Neural progenitor cell (in vitro differentiated cells): ENCODE measurements at regions not wholly inside any gene's neighbourhood (a gene's known extent, or its start where the extent isn't known, plus 50 kb on each side); places are given as distances from the start of the nearest gene placed in this dataset.

ENCODE experiments used
- DNase-seq: peaks from one replicate; pipeline ENCODE4 v3.0.0-alpha.2; 2016; ENCODE audit warnings: low spot score
- H2AFZ ChIP-seq: fragments of 200-600 bp; sonication (generic); replicated peaks from 2 replicates; pipeline ENCODE4 v1.6.1; 2016; ENCODE audit warnings: antibody characterized with exemption
- H3F3A ChIP-seq: fragments of 200-600 bp; sonication (generic); 2 replicates; pipeline ENCODE4 v1.6.1; 2016; ENCODE audit warnings: antibody characterized with exemption, low read depth
- H3K27ac ChIP-seq: fragments of 200-600 bp; sonication (generic); 2 replicates; pipeline ENCODE4 v1.5.1; 2016; ENCODE audit warnings: mild to moderate bottlenecking
- H3K27me3 ChIP-seq: fragments of 200-600 bp; sonication (generic); 2 replicates; pipeline ENCODE4 v1.6.1; 2016; ENCODE audit warnings: mild to moderate bottlenecking, moderate library complexity
- H3K36me3 ChIP-seq: fragments of 200-600 bp; sonication (generic); 2 replicates; pipeline ENCODE4 v1.5.1; 2016
- H3K4me1 ChIP-seq: fragments of 200-600 bp; sonication (generic); 2 replicates; pipeline ENCODE4 v1.6.1; 2016; ENCODE audit warnings: mixed run types
- H3K4me2 ChIP-seq: fragments of 200-600 bp; sonication (generic); 2 replicates; pipeline ENCODE4 v1.6.1; 2016
- H3K4me3 ChIP-seq: fragments of 200-600 bp; sonication (generic); 2 replicates; pipeline ENCODE4 v1.5.1; 2016
- H3K79me2 ChIP-seq: fragments of 200-600 bp; sonication (generic); 2 replicates; pipeline ENCODE4 v1.6.1; 2016; ENCODE audit warnings: low read depth
- H3K9ac ChIP-seq: fragments of 200-600 bp; sonication (generic); 2 replicates; pipeline ENCODE4 v1.6.1; 2016
- H3K9me3 ChIP-seq: fragments of 200-600 bp; sonication (generic); 2 replicates; pipeline ENCODE4 v1.5.1; 2016; ENCODE audit warnings: low read depth
- H4K20me1 ChIP-seq: fragments of 200-600 bp; sonication (generic); 2 replicates; pipeline ENCODE4 v1.6.1; 2016; ENCODE audit warnings: low read depth
- H3K27ac Mint-ChIP-seq: 3 replicates; pipeline ENCODE4 v1.8.0; 2021; ENCODE audit warnings: mixed read lengths
- H3K27me3 Mint-ChIP-seq: 2 replicates; pipeline ENCODE4 v1.8.0; 2022; ENCODE audit warnings: low read depth, mild to moderate bottlenecking, inconsistent platforms, moderate library complexity, mixed read lengths; ENCODE audit not compliant: insufficient read depth
- H3K36me3 Mint-ChIP-seq: 3 replicates; pipeline ENCODE4 v1.8.0; 2021; ENCODE audit warnings: mixed read lengths
- H3K4me1 Mint-ChIP-seq: 3 replicates; pipeline ENCODE4 v1.8.0; 2021; ENCODE audit warnings: mixed read lengths
- H3K4me3 Mint-ChIP-seq: 3 replicates; pipeline ENCODE4 v1.8.0; 2021; ENCODE audit warnings: mild to moderate bottlenecking, moderate library complexity, mixed read lengths
- H3K9me3 Mint-ChIP-seq: 3 replicates; pipeline ENCODE4 v1.8.0; 2020; ENCODE audit warnings: mixed read lengths
- CTCF ChIP-seq: fragments of 200-600 bp; sonication (generic); IDR thresholded peaks from 2 replicates; pipeline ENCODE4 v1.5.1; 2017; ENCODE audit warnings: antibody characterized with exemption, mild to moderate bottlenecking
- EZH2 ChIP-seq: fragments of 200-600 bp; sonication (generic); IDR thresholded peaks from 2 replicates; pipeline ENCODE4 v1.6.1; 2017; ENCODE audit warnings: antibody characterized with exemption, mild to moderate bottlenecking, moderate library complexity
- EZH2phosphoT487 ChIP-seq: fragments of 200-600 bp; sonication (generic); IDR thresholded peaks from 2 replicates; pipeline ENCODE4 v1.6.1; 2017; ENCODE audit warnings: antibody characterized with exemption

DNA sequence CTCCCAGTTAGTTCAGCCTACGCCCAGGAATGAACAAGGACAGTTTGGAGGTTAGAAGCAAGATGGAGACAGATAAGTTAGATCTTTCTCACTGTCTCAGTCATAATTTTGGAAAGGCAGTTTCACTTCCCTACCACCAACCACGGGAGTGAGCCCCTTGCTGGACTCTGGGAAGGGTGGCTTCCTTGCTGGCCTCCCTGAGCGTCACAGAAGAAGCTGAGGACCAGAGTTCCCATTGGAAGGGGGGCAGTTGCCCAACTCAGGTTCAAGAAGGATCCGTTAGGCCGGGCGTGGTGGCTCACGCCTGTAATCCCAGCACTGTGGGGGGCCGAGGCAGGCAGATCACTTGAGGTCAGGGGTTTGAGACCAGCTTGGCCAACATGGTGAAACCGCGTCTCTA, 106.2 kb upstream of the MAX start:
- Histone ChIP-seq H3F3A (no peaks in the 10 kb centered on the region), H3K4me3 (no peak overlapping the region), H2AFZ (no peak overlapping the region), H3K36me3 (no peaks in the 10 kb centered on the region), H3K4me2 (no peak overlapping the region), H3K4me1 (peaks cover 5% of the 10 kb centered on the region), H3K27ac (no peak overlapping the region), H4K20me1 (no peaks in the 10 kb centered on the region), H3K9ac (no peak overlapping the region), H3K27me3 (no peaks in the 10 kb centered on the region), H3K9me3 (no peaks in the 10 kb centered on the region), H3K79me2 (no peaks in the 10 kb centered on the region)
- no peak overlapping the region for H3K4me3 Mint-ChIP-seq
- DNase-seq = no peak
- no peaks in the 10 kb centered on the region for H3K36me3 Mint-ChIP-seq
- TF ChIP-seq EZH2phosphoT487 = no peak
- peaks cover 5% of the 10 kb centered on the region for H3K9me3 Mint-ChIP-seq
- no peak overlapping the region for H3K27ac Mint-ChIP-seq
- peaks cover 15% of the 10 kb centered on the region for H3K27me3 Mint-ChIP-seq
- H3K4me1 Mint-ChIP-seq = peaks cover 19% of the 10 kb centered on the region

DNA sequence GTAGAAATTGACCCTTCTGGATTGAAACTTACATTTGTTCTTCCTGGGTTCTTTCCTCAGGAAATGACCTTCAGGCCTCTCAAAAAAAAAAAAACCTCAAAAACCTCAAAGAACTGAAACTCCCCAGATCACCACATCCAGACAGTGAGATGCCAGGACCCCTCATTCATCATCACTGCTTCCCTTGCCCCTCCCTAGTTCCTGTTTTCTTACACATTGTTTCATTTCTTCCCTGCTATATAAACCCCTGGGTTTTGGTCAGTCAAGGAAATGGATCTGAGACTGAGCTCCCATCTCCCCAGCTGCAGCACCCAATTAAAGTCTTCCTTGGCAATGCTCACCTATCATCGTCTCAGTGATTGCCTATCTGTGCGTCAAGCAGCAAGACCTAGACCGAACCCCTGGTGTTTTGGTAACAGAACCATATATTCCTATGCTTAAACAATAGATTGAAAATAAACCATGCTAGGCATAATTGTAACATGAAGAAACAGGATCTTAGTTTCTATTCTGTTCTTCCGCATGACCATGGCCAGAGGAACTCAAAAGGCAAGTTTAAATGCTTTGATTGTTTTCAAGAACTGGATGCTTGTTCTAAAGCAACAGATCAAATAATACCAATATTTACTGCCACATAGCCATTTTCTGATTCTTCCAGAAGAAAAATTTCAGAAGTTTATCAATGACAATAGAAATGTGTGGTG, 108.0 kb upstream of the MAX start:
- no peak for DNase-seq
- Histone ChIP-seq H3K4me2 (no peak overlapping the region), H4K20me1 (no peaks in the 10 kb centered on the region), H3K9ac (no peak overlapping the region), H3K27ac (no peak overlapping the region), H3K4me1 (peaks cover 5% of the 10 kb centered on the region), H3F3A (no peaks in the 10 kb centered on the region), H3K36me3 (no peaks in the 10 kb centered on the region), H2AFZ (no peak overlapping the region), H3K9me3 (no peaks in the 10 kb centered on the region), H3K27me3 (no peaks in the 10 kb centered on the region), H3K4me3 (no peak overlapping the region), H3K79me2 (no peaks in the 10 kb centered on the region)
- Mint-ChIP-seq H3K27ac (no peak overlapping the region), H3K4me3 (no peak overlapping the region), H3K4me1 (peaks cover 13% of the 10 kb centered on the region), H3K27me3 (peaks cover 10% of the 10 kb centered on the region), H3K9me3 (peaks cover 5% of the 10 kb centered on the region), H3K36me3 (no peaks in the 10 kb centered on the region)
- no peak for TF ChIP-seq EZH2phosphoT487
- no peak for TF ChIP-seq EZH2
- no peak for TF ChIP-seq CTCF

GRCh38 chr14:65210822-65211182, 108.5 kb upstream of the MAX start:
- no peak overlapping the region for H3K4me2 ChIP-seq

More at GRCh38 chr14:65210822-65211182, 108.5 kb upstream of the MAX start:
- Histone ChIP-seq H3K4me3 (no peak overlapping the region), H3K9me3 (no peaks in the 10 kb centered on the region), H3K9ac (no peak overlapping the region), H3K4me1 (no peaks in the 10 kb centered on the region), H3K79me2 (no peaks in the 10 kb centered on the region), H2AFZ (no peak overlapping the region), H3K36me3 (no peaks in the 10 kb centered on the region), H3K27ac (no peak overlapping the region), H3K27me3 (no peaks in the 10 kb centered on the region), H4K20me1 (no peaks in the 10 kb centered on the region), H3F3A (no peaks in the 10 kb centered on the region)
- Mint-ChIP-seq H3K9me3 (peaks cover 5% of the 10 kb centered on the region), H3K4me1 (peaks cover 8% of the 10 kb centered on the region), H3K4me3 (no peak overlapping the region), H3K36me3 (no peaks in the 10 kb centered on the region), H3K27ac (no peak overlapping the region), H3K27me3 (peaks cover 6% of the 10 kb centered on the region)
- no peak for DNase-seq
- TF ChIP-seq EZH2phosphoT487 (no peak), CTCF (no peak), EZH2 (no peak)
